D721Med (cell line): ENCODE measurements at regions not wholly inside any gene's neighbourhood (a gene's known extent, or its start where the extent isn't known, plus 50 kb on each side); places are given as distances from the start of the nearest gene placed in this dataset.

Experiments
- DNase-seq: peaks from one replicate; pipeline ENCODE4 v3.0.0; 2011; ENCODE audit warnings: low spot score; ENCODE audit not compliant: insufficient read length
- FAIRE-seq: peaks from 2 replicates; lab custom pipeline; 2011; peaks lifted over from hg19 to GRCh38; lab: Jason Lieb, UNC
- CTCF ChIP-seq: IDR thresholded peaks from 2 replicates; pipeline ENCODE4 v1.5.1; 2012; ENCODE audit warnings: mild to moderate bottlenecking, control low read depth; ENCODE audit not compliant: insufficient read depth; ENCODE audit errors: missing control alignments

- peak; percentile 32 for TF ChIP-seq CTCF
- FAIRE-seq (peak; percentile 70), DNase-seq (no peak)
Measured at GRCh38 chr3:109532257-109533216, 195.2 kb upstream of the DPPA4 start.

GRCh38 chr3:109545746-109546145, 208.4 kb upstream of the DPPA4 start:
- DNase-seq, result no peak
- no peak for TF ChIP-seq CTCF
- FAIRE-seq, result no peak

- FAIRE-seq (no peak), DNase-seq (no peak)
- no peak for TF ChIP-seq CTCF
Measured at GRCh38 chr3:109548192-109548938, 211.0 kb upstream of the DPPA4 start.

- DNase-seq, result no peak
- no peak for FAIRE-seq
- TF ChIP-seq CTCF, result no peak
Measured at GRCh38 chr3:109553591-109554371, 216.4 kb upstream of the DPPA4 start.

- DNase-seq (no peak), FAIRE-seq (no peak)
- TF ChIP-seq CTCF, result no peak
Measured at GRCh38 chr3:109559389-109559788, 222.0 kb upstream of the DPPA4 start.

- no peak for DNase-seq
- no peak for TF ChIP-seq CTCF
- FAIRE-seq, result no peak
Measured at GRCh38 chr3:109563149-109563548, 225.8 kb upstream of the DPPA4 start.
